ENCODE measurements at regions not wholly inside any gene's neighbourhood (a gene's known extent, or its start where the extent isn't known, plus 50 kb on each side); places are given as distances from the start of the nearest gene placed in this dataset.
"Not testable (repeated sequence)": the region's sequence is repeated elsewhere in the genome, so short reads cannot be mapped to it uniquely, and the experiment has no call there.

DNA sequence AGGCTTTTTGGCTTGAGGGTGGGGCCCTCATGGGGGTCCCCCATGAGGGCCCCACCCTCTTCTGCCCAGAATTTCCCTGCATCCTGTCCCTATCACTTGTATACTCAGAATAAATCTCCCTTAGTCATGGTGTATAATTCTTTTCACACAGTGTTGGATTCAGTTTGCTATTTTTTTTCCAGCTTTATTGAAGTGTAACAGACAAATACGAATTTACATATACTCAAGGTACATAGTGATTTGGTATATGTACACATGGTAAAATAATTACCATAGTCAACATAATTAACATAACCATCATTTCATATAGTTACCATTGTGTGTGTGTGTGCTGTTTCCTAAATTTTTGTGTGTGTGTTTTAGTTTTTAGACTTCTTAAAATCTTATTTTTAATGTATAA, 289.4 kb downstream of the CNTNAP3B start:
- DNase-seq; intact Hi-C loops (cut with DNase I, micrococcal nuclease); H3K4me3 ChIP-seq (ENCODE audit: low read length); H3K36me3 ChIP-seq (ENCODE audit: insufficient read depth, low read length); H3K4me1 ChIP-seq (ENCODE audit: insufficient read depth, low read length); POLR2A ChIA-PET; H3K9me3 Mint-ChIP-seq; H3K27me3 Mint-ChIP-seq; H3K9me3 ChIP-seq (ENCODE audit: control insufficient read depth in 1 of 2, insufficient read depth in 1 of 2, low read length in 2 of 2); CTCF ChIA-PET; H3K27me3 ChIP-seq (ENCODE audit: control insufficient read depth in 1 of 2, insufficient read depth in 2 of 2, low read length in 2 of 2); H3K4me1 Mint-ChIP-seq (ENCODE audit: low read depth); H3K27ac Mint-ChIP-seq; H3K36me3 Mint-ChIP-seq (ENCODE audit: low read depth); H3K27ac ChIP-seq (ENCODE audit: low read depth in 1 of 2, low read length in 2 of 2); ATAC-seq (ENCODE audit: poor library complexity); H3K4me3 Mint-ChIP-seq: not testable (repeated sequence)

DNA sequence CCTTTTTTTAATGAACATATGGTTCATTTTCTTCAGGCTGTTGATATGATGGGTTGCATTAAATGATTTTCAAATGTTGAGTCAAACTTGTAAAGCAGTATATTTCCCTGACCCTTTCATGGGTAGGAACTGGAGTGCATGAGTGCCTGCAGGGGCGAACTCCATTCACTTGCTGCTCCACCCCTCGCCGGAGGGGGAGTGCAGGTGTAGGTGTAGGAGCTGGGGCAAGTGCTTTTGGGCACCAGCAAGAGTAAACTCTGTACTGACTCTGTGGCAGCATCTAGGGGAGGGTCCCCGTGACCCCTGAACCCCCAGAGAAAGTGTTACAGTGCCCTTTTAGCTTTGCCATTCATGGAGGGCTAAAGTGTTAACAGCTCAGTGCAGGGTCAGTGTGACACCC, 290.3 kb downstream of the CNTNAP3B start:
- POLR2A ChIA-PET; CTCF ChIA-PET; H3K4me1 Mint-ChIP-seq (ENCODE audit: low read depth); H3K27me3 Mint-ChIP-seq; H3K27me3 ChIP-seq (ENCODE audit: control insufficient read depth in 1 of 2, insufficient read depth in 2 of 2, low read length in 2 of 2); H3K27ac ChIP-seq (ENCODE audit: low read depth in 1 of 2, low read length in 2 of 2); H3K9me3 ChIP-seq (ENCODE audit: control insufficient read depth in 1 of 2, insufficient read depth in 1 of 2, low read length in 2 of 2); H3K36me3 Mint-ChIP-seq (ENCODE audit: low read depth); H3K36me3 ChIP-seq (ENCODE audit: insufficient read depth, low read length); H3K4me3 Mint-ChIP-seq; H3K27ac Mint-ChIP-seq; ATAC-seq (ENCODE audit: poor library complexity); H3K9me3 Mint-ChIP-seq; H3K4me1 ChIP-seq (ENCODE audit: insufficient read depth, low read length); H3K4me3 ChIP-seq (ENCODE audit: low read length); DNase-seq; intact Hi-C loops (cut with DNase I, micrococcal nuclease): not testable (repeated sequence)

- H3K27me3 Mint-ChIP-seq; H3K4me1 ChIP-seq (ENCODE audit: insufficient read depth, low read length); POLR2A ChIA-PET; H3K36me3 ChIP-seq (ENCODE audit: insufficient read depth, low read length); H3K4me1 Mint-ChIP-seq (ENCODE audit: low read depth); DNase-seq; H3K36me3 Mint-ChIP-seq (ENCODE audit: low read depth); H3K4me3 Mint-ChIP-seq; H3K9me3 Mint-ChIP-seq; H3K27me3 ChIP-seq (ENCODE audit: control insufficient read depth in 1 of 2, insufficient read depth in 2 of 2, low read length in 2 of 2); intact Hi-C loops (cut with DNase I, micrococcal nuclease); CTCF ChIA-PET; H3K27ac ChIP-seq (ENCODE audit: low read depth in 1 of 2, low read length in 2 of 2); H3K27ac Mint-ChIP-seq; H3K9me3 ChIP-seq (ENCODE audit: control insufficient read depth in 1 of 2, insufficient read depth in 1 of 2, low read length in 2 of 2); H3K4me3 ChIP-seq (ENCODE audit: low read length); ATAC-seq (ENCODE audit: poor library complexity): not testable (repeated sequence)
These were observed 290.7 kb downstream of the CNTNAP3B start for GRCh38 chr9:41838562-41838851.

GRCh38 chr9:41837684-41838561, 291.3 kb downstream of the CNTNAP3B start:
- intact Hi-C loops (cut with DNase I, micrococcal nuclease); H3K4me3 Mint-ChIP-seq; POLR2A ChIA-PET; DNase-seq; H3K36me3 Mint-ChIP-seq (ENCODE audit: low read depth); H3K27me3 Mint-ChIP-seq; H3K27me3 ChIP-seq (ENCODE audit: control insufficient read depth in 1 of 2, insufficient read depth in 2 of 2, low read length in 2 of 2); H3K9me3 Mint-ChIP-seq; H3K4me1 ChIP-seq (ENCODE audit: insufficient read depth, low read length); H3K27ac Mint-ChIP-seq; H3K4me3 ChIP-seq (ENCODE audit: low read length); H3K9me3 ChIP-seq (ENCODE audit: control insufficient read depth in 1 of 2, insufficient read depth in 1 of 2, low read length in 2 of 2); ATAC-seq (ENCODE audit: poor library complexity); H3K4me1 Mint-ChIP-seq (ENCODE audit: low read depth); CTCF ChIA-PET; H3K27ac ChIP-seq (ENCODE audit: low read depth in 1 of 2, low read length in 2 of 2); H3K36me3 ChIP-seq (ENCODE audit: insufficient read depth, low read length): not testable (repeated sequence)

DNA sequence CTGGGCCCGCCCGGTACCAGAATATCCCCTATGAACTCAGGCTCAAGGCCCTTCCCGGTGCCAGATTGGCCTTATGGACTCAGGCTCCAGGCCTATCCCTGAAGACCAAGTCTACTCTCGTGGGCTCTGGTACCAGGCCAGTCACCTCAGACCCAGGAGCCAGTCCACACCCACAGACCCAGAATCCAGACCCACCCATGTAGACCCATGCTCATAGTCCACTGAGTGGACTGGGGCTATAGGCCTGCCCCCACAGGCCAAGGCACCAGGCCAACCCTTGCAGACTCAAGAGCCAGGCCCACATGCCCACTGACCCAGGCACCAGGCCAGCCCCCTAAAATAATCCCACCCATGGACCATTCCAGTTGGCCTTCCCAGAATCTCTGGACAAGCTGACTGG, 296.1 kb downstream of the CNTNAP3B start:
- H3K4me1 ChIP-seq (ENCODE audit: insufficient read depth, low read length); H3K27ac ChIP-seq (ENCODE audit: low read depth in 1 of 2, low read length in 2 of 2); intact Hi-C loops (cut with DNase I, micrococcal nuclease); H3K27me3 ChIP-seq (ENCODE audit: control insufficient read depth in 1 of 2, insufficient read depth in 2 of 2, low read length in 2 of 2); ATAC-seq (ENCODE audit: poor library complexity); H3K9me3 Mint-ChIP-seq; H3K36me3 ChIP-seq (ENCODE audit: insufficient read depth, low read length); H3K27me3 Mint-ChIP-seq; H3K4me1 Mint-ChIP-seq (ENCODE audit: low read depth); H3K36me3 Mint-ChIP-seq (ENCODE audit: low read depth); DNase-seq; H3K4me3 ChIP-seq (ENCODE audit: low read length); H3K9me3 ChIP-seq (ENCODE audit: control insufficient read depth in 1 of 2, insufficient read depth in 1 of 2, low read length in 2 of 2); CTCF ChIA-PET; POLR2A ChIA-PET; H3K4me3 Mint-ChIP-seq; H3K27ac Mint-ChIP-seq: not testable (repeated sequence)

- H3K4me3 ChIP-seq (ENCODE audit: low read length); H3K27ac Mint-ChIP-seq; ATAC-seq (ENCODE audit: poor library complexity); DNase-seq; H3K9me3 Mint-ChIP-seq; H3K36me3 ChIP-seq (ENCODE audit: insufficient read depth, low read length); intact Hi-C loops (cut with DNase I, micrococcal nuclease); CTCF ChIA-PET; H3K27me3 Mint-ChIP-seq; H3K27me3 ChIP-seq (ENCODE audit: control insufficient read depth in 1 of 2, insufficient read depth in 2 of 2, low read length in 2 of 2); H3K36me3 Mint-ChIP-seq (ENCODE audit: low read depth); H3K4me1 ChIP-seq (ENCODE audit: insufficient read depth, low read length); H3K27ac ChIP-seq (ENCODE audit: low read depth in 1 of 2, low read length in 2 of 2); POLR2A ChIA-PET; H3K4me1 Mint-ChIP-seq (ENCODE audit: low read depth); H3K4me3 Mint-ChIP-seq; H3K9me3 ChIP-seq (ENCODE audit: control insufficient read depth in 1 of 2, insufficient read depth in 1 of 2, low read length in 2 of 2): not testable (repeated sequence)
These were observed 304.5 kb downstream of the CNTNAP3B start for GRCh38 chr9:41824723-41825122.

DNA sequence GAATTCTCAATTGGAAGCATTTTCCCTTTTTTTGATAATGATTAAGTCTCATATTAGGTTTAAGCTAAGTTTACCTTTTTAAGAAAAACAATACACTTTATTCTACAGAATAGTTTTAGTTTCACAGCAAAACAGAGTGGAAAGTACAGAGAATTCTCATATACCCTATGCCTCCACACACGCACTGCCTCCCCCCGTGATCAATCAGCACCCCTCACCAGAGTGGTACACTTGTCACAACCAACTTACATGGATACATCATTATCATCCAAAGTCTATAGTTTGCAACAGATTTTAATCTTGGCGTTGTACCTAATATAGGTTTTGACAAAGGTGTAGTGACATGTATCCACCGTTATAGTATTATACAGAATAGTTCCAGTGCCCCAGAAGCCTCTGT, 326.5 kb downstream of the CNTNAP3B start:
- POLR2A ChIA-PET; H3K27me3 ChIP-seq (ENCODE audit: control insufficient read depth in 1 of 2, insufficient read depth in 2 of 2, low read length in 2 of 2); H3K9me3 Mint-ChIP-seq; H3K4me3 Mint-ChIP-seq; ATAC-seq (ENCODE audit: poor library complexity); H3K9me3 ChIP-seq (ENCODE audit: control insufficient read depth in 1 of 2, insufficient read depth in 1 of 2, low read length in 2 of 2); H3K36me3 Mint-ChIP-seq (ENCODE audit: low read depth); DNase-seq; H3K36me3 ChIP-seq (ENCODE audit: insufficient read depth, low read length); H3K4me3 ChIP-seq (ENCODE audit: low read length); H3K27me3 Mint-ChIP-seq; H3K4me1 ChIP-seq (ENCODE audit: insufficient read depth, low read length); H3K27ac Mint-ChIP-seq; CTCF ChIA-PET; intact Hi-C loops (cut with DNase I, micrococcal nuclease); H3K27ac ChIP-seq (ENCODE audit: low read depth in 1 of 2, low read length in 2 of 2); H3K4me1 Mint-ChIP-seq (ENCODE audit: low read depth): not testable (repeated sequence)

All from CD4-positive, alpha-beta T cell (primary cell).